ENCODE measurements at regions not wholly inside any gene's neighbourhood (a gene's known extent, or its start where the extent isn't known, plus 50 kb on each side); places are given as distances from the start of the nearest gene placed in this dataset.
A peak's percentile ranks its signal among the peaks of the same experiment; 100 is the strongest.
"Not testable (repeated sequence)": the region's sequence is repeated elsewhere in the genome, so short reads cannot be mapped to it uniquely, and the experiment has no call there.

GRCh38 chr5:67999391-67999790 is 216.2 kb upstream of the PIK3R1 start:
- Mint-ChIP-seq H3K4me1 (ENCODE audit: low read depth) (no peaks in the 10 kb centered on the region), H3K27ac (no peak overlapping the region), H3K27me3 (ENCODE audit: low read depth) (no peaks in the 10 kb centered on the region), H3K36me3 (ENCODE audit: insufficient read depth in 2 of 2) (no peaks in the 10 kb centered on the region), H3K9me3 (peaks cover 0 to 4% of the 10 kb centered on the region in 2 donors), H3K4me3 (no peak overlapping the region)
- DNase-seq = no peak
- ATAC-seq (replicated peaks in 1 of 2) = no peak

GRCh38 chr5:67998709-67999261 is 216.8 kb upstream of the PIK3R1 start:
- Mint-ChIP-seq H3K27ac (no peak overlapping the region), H3K36me3 (ENCODE audit: insufficient read depth in 2 of 2) (no peaks in the 10 kb centered on the region), H3K4me3 (no peak overlapping the region), H3K4me1 (ENCODE audit: low read depth) (no peaks in the 10 kb centered on the region), H3K27me3 (ENCODE audit: low read depth) (no peaks in the 10 kb centered on the region), H3K9me3 (peaks cover 0 to 3% of the 10 kb centered on the region in 2 donors)
- DNase-seq (no peak), ATAC-seq (replicated peaks in 1 of 2) (no peak)

- H3K4me3 Mint-ChIP-seq = no peak overlapping the region
- no peak overlapping the region for H3K27ac Mint-ChIP-seq
- H3K36me3 Mint-ChIP-seq (ENCODE audit: insufficient read depth in 2 of 2) = no peaks in the 10 kb centered on the region
- DNase-seq = no peak
- peaks cover 4% of the 10 kb centered on the region for H3K27me3 Mint-ChIP-seq (ENCODE audit: low read depth)
- peaks cover 0 to 2% of the 10 kb centered on the region in 2 donors for H3K9me3 Mint-ChIP-seq
- ATAC-seq (replicated peaks in 1 of 2) = no peak
- no peaks in the 10 kb centered on the region for H3K4me1 Mint-ChIP-seq (ENCODE audit: low read depth)
These were observed 217.6 kb upstream of the PIK3R1 start for GRCh38 chr5:67997892-67998457.

- peaks cover 7% of the 10 kb centered on the region for H3K27me3 Mint-ChIP-seq (ENCODE audit: low read depth)
These were observed 218.4 kb upstream of the PIK3R1 start for GRCh38 chr5:67997148-67997547.

GRCh38 chr5:67996596-67996995 is 219.0 kb upstream of the PIK3R1 start:
- ATAC-seq (replicated peaks in 1 of 2) (no peak), DNase-seq (no peak)
- H3K36me3 Mint-ChIP-seq (ENCODE audit: insufficient read depth in 2 of 2) = no peaks in the 10 kb centered on the region
- H3K4me3 Mint-ChIP-seq = no peak overlapping the region
- no peaks in the 10 kb centered on the region for H3K4me1 Mint-ChIP-seq (ENCODE audit: low read depth)
- H3K27me3 Mint-ChIP-seq (ENCODE audit: low read depth) = peaks cover 7% of the 10 kb centered on the region
- no peak overlapping the region for H3K27ac Mint-ChIP-seq
- H3K9me3 Mint-ChIP-seq = no peaks in the 10 kb centered on the region

More at GRCh38 chr5:67997148-67997547, 218.4 kb upstream of the PIK3R1 start:
- no peaks in the 10 kb centered on the region for H3K36me3 Mint-ChIP-seq (ENCODE audit: insufficient read depth in 2 of 2)
- H3K9me3 Mint-ChIP-seq = no peaks in the 10 kb centered on the region
- ATAC-seq (replicated peaks in 1 of 2) (no peak), DNase-seq (no peak)
- H3K4me1 Mint-ChIP-seq (ENCODE audit: low read depth) = no peaks in the 10 kb centered on the region
- H3K4me3 Mint-ChIP-seq = no peak overlapping the region
- H3K27ac Mint-ChIP-seq = no peak overlapping the region

GRCh38 chr5:67992923-67993322 is 222.6 kb upstream of the PIK3R1 start:
- Mint-ChIP-seq H3K4me1 (ENCODE audit: low read depth) (no peaks in the 10 kb centered on the region), H3K27ac (no peak overlapping the region), H3K9me3 (no peaks in the 10 kb centered on the region), H3K4me3 (no peak overlapping the region), H3K27me3 (ENCODE audit: low read depth) (peaks cover 12% of the 10 kb centered on the region), H3K36me3 (ENCODE audit: insufficient read depth in 2 of 2) (no peaks in the 10 kb centered on the region)
- DNase-seq (no peak), ATAC-seq (replicated peaks in 1 of 2) (no peak)

GRCh38 chr5:67989456-67989855 is 226.1 kb upstream of the PIK3R1 start:
- Mint-ChIP-seq H3K36me3 (ENCODE audit: insufficient read depth in 2 of 2) (no peaks in the 10 kb centered on the region), H3K4me1 (ENCODE audit: low read depth) (no peaks in the 10 kb centered on the region), H3K9me3 (no peaks in the 10 kb centered on the region), H3K27ac (no peak overlapping the region), H3K4me3 (no peak overlapping the region), H3K27me3 (ENCODE audit: low read depth) (peaks cover 12% of the 10 kb centered on the region)
- DNase-seq (no peak), ATAC-seq (replicated peaks in 1 of 2) (no peak)

- no peaks in the 10 kb centered on the region for H3K36me3 Mint-ChIP-seq (ENCODE audit: insufficient read depth in 2 of 2)
These were observed 228.8 kb upstream of the PIK3R1 start for GRCh38 chr5:67986761-67987160.

GRCh38 chr5:67985686-67986387 is 229.7 kb upstream of the PIK3R1 start:
- no peak for DNase-seq
- Mint-ChIP-seq H3K27ac (no peak overlapping the region), H3K4me3 (no peak overlapping the region), H3K27me3 (ENCODE audit: low read depth) (peaks cover 9% of the 10 kb centered on the region), H3K4me1 (ENCODE audit: low read depth) (peaks cover 5% of the 10 kb centered on the region), H3K9me3 (no peaks in the 10 kb centered on the region), H3K36me3 (ENCODE audit: insufficient read depth in 2 of 2) (no peaks in the 10 kb centered on the region)
- ATAC-seq (replicated peaks in 1 of 2) = no peak

More at GRCh38 chr5:67986761-67987160, 228.8 kb upstream of the PIK3R1 start:
- Mint-ChIP-seq H3K9me3 (no peaks in the 10 kb centered on the region), H3K27me3 (ENCODE audit: low read depth) (peaks cover 5% of the 10 kb centered on the region), H3K4me1 (ENCODE audit: low read depth) (peaks cover 5% of the 10 kb centered on the region), H3K4me3 (no peak overlapping the region), H3K27ac (no peak overlapping the region)
- ATAC-seq (replicated peaks in 1 of 2) = no peak
- no peak for DNase-seq

- Mint-ChIP-seq H3K36me3 (ENCODE audit: insufficient read depth in 2 of 2) (no peaks in the 10 kb centered on the region), H3K4me3 (no peak overlapping the region)
These were observed 231.0 kb upstream of the PIK3R1 start for GRCh38 chr5:67984546-67984945.

GRCh38 chr5:67983251-67984110 is 232.1 kb upstream of the PIK3R1 start:
- DNase-seq = no peak
- Mint-ChIP-seq H3K4me3 (peak overlapping the region in 1 of 2 donors; percentile 6), H3K27ac (peak overlapping the region; percentile 87), H3K27me3 (ENCODE audit: low read depth) (peaks cover 4% of the 10 kb centered on the region), H3K4me1 (ENCODE audit: low read depth) (peaks cover 5% of the 10 kb centered on the region), H3K36me3 (ENCODE audit: insufficient read depth in 2 of 2) (no peaks in the 10 kb centered on the region), H3K9me3 (no peaks in the 10 kb centered on the region)
- peak; percentile 51 to 57 for ATAC-seq (replicated peaks in 1 of 2)

More at GRCh38 chr5:67984546-67984945, 231.0 kb upstream of the PIK3R1 start:
- Mint-ChIP-seq H3K9me3 (no peaks in the 10 kb centered on the region), H3K4me1 (ENCODE audit: low read depth) (peaks cover 5% of the 10 kb centered on the region), H3K27me3 (ENCODE audit: low read depth) (peaks cover 6% of the 10 kb centered on the region), H3K27ac (no peak overlapping the region)
- ATAC-seq (replicated peaks in 1 of 2) = no peak
- no peak for DNase-seq

GRCh38 chr5:67982160-67982559 is 233.4 kb upstream of the PIK3R1 start:
- not testable (repeated sequence) for H3K27me3 Mint-ChIP-seq (ENCODE audit: low read depth); H3K36me3 Mint-ChIP-seq (ENCODE audit: insufficient read depth in 2 of 2); ATAC-seq (replicated peaks in 1 of 2); H3K4me3 Mint-ChIP-seq; H3K27ac Mint-ChIP-seq; H3K4me1 Mint-ChIP-seq (ENCODE audit: low read depth); DNase-seq; H3K9me3 Mint-ChIP-seq

GRCh38 chr5:67978171-67978570 is 237.4 kb upstream of the PIK3R1 start:
- ATAC-seq (replicated peaks in 1 of 2) (no peak), DNase-seq (no peak)
- no peaks in the 10 kb centered on the region for H3K9me3 Mint-ChIP-seq
- H3K36me3 Mint-ChIP-seq (ENCODE audit: insufficient read depth in 2 of 2) = no peaks in the 10 kb centered on the region
- peak overlapping the region; percentile 79 for H3K27ac Mint-ChIP-seq
- H3K27me3 Mint-ChIP-seq (ENCODE audit: low read depth) = peaks cover 4% of the 10 kb centered on the region
- no peak overlapping the region for H3K4me3 Mint-ChIP-seq
- H3K4me1 Mint-ChIP-seq (ENCODE audit: low read depth) = peaks cover 3% of the 10 kb centered on the region

Data from activated T-cell treated with anti-CD3 and anti-CD28 coated beads, Interleukin-2, amount 50 U/mL, for 72 hours (primary cell).